HG03060 (cell line): ENCODE measurements at regions not wholly inside any gene's neighbourhood (a gene's known extent, or its start where the extent isn't known, plus 50 kb on each side); places are given as distances from the start of the nearest gene placed in this dataset.

Experiments used
- ATAC-seq: cut with Tn5 transposase; IDR thresholded peaks from one replicate; pipeline ENCODE4 v1.9.1; 2021; ENCODE audit warnings: low read depth, moderate number of reproducible peaks; ENCODE audit not compliant: unreplicated experiment

DNA sequence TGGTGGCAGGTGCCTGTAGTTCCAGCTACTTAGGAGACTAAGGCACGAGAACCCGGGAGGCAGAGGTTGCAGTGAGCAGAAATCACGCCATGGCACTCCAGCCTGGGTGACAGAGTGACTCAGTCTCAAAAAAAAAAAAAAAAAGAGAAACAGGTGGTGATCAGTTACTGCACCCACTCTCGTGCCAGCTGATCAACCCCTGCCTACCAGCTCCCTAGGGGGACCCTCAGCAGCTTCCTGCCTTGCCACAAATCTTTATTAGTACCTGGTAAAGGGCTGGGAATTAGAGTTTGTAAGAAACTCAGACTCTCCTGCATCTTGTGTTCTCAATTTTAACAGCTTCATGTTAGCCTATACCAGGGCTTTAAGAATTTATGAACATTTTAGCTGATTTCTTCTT is 914.9 kb downstream of the EFNA5 start:
- ATAC-seq = no peak

GRCh38 chr5:106755066-106755465 is 915.7 kb downstream of the EFNA5 start:
- ATAC-seq = no peak

- no peak for ATAC-seq
Observed at GRCh38 chr5:106749826-106750225, 920.9 kb downstream of the EFNA5 start.

GRCh38 chr5:106739127-106739526 is 931.6 kb downstream of the EFNA5 start:
- ATAC-seq = no peak

DNA sequence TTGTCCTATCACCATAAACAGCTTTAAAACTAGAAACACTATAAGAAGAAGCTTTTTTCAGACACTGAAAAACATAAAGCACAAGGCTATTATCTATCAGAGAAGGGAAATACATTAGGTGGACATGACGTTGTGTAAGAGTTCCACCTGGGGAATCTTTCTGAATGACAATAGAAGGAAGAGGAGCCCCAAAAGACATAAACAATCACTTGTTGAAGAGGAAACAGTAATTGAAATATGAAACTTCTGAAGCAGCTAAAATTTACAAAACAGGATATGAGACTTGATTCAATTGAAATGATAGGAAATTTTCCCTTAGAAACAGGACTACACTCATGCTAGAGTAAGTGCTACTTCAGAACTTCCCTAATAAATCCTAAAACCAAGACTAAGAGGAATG is 933.6 kb downstream of the EFNA5 start:
- no peak for ATAC-seq

DNA sequence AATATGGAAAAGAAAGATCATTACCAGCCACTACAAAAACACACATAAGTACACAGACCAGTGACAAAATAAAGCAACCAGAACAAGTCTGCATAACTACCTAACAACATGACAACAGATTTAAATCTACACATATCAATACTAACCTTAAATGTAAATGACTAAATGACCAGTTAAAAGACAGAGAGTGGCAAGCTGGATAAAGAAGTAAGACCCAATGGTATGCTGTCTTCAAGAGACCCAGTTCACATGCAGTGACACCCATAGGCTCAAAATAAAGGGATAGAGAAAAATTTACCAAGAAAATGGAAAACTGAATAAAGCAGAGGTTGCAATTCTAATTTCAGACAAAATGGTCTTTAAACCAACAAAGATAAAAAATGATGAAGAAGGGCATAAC is 938.1 kb downstream of the EFNA5 start:
- no peak for ATAC-seq

GRCh38 chr5:106730912-106731311 is 939.8 kb downstream of the EFNA5 start:
- no peak for ATAC-seq

DNA sequence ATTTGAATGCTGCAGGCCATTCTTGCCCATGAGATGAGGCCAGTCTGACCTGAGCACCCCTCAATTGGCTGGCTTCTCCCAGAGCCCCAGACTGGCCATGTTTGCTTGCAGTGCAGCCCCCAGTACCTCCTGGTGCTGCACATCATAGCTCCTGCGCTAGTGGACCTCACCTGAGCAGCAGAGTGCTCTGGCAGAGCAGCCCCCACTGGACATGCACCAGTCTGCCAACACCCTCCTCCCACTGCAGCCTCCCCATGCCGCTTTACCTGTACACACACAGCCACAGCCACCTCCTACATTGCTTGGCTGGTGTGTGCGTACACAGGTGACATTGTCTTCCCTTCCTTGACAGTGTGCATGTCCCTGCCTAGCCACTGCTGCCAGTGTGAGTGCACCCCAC is 940.2 kb downstream of the EFNA5 start:
- ATAC-seq = no peak

DNA sequence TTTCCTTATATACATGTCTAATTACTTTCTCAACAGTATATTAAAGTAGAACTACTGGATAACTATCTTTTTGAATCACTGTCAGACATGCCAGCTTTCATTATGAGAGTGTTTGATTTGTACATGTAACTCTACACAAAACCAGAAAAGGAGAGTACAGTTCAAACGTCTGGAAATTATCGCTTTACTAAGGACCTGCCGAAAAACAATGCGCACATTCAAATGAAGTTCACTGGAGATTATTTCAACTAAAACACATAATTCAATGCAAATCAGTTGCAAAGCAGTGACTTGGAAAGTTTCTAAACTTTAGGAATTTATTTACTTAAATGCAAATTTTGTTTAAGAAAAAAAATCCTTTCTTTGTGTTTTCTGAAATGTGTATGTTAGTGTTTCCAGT is 942.5 kb downstream of the EFNA5 start:
- no peak for ATAC-seq

- no peak for ATAC-seq
Observed at GRCh38 chr5:106727071-106727470, 943.7 kb downstream of the EFNA5 start.

GRCh38 chr5:106720367-106720766 is 950.4 kb downstream of the EFNA5 start:
- ATAC-seq = no peak

DNA sequence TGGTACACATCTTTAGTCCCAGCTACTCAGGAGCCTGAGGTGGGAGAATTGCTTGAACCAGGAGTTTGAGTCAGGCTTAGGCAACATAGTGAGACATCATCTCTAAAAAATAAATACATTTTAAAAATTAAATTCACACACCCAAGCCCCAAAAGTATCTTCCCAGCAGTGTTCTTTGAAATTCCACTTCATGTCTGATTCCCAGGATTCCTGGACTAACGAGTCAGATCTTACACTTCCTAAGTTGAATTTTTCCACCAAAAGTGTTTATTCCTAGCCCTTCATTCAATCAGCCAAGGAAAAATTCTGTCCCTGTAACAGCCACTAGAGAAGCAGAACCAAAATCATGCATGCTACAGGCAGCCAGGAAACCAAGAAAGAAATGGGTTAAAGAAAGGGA is 970.9 kb downstream of the EFNA5 start:
- ATAC-seq = no peak

DNA sequence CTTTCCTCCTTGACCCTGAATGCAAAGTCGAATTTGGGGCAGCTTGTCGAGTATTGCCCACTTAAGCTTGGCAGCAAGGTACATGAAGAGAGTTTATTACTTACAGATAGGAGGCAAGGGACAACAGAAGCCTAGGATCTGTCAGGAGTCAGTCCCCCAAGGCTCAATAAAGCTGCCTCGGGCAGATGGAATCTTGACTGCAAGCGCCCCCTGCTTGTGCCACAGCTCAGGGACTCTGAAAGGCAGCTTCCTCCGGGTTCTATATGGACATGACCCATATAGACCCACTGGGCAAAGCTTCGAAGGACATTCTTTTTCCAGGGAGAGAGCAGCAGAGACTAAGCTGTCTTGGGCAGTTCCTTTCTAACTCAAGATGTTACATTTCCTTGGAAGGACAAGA is 971.5 kb downstream of the EFNA5 start:
- no peak for ATAC-seq

GRCh38 chr5:106698169-106698568 is 972.6 kb downstream of the EFNA5 start:
- no peak for ATAC-seq

- no peak for ATAC-seq
Observed at GRCh38 chr5:106691701-106692100, 979.0 kb downstream of the EFNA5 start.

- ATAC-seq = no peak
Observed at GRCh38 chr5:106690585-106690984, 980.2 kb downstream of the EFNA5 start.

DNA sequence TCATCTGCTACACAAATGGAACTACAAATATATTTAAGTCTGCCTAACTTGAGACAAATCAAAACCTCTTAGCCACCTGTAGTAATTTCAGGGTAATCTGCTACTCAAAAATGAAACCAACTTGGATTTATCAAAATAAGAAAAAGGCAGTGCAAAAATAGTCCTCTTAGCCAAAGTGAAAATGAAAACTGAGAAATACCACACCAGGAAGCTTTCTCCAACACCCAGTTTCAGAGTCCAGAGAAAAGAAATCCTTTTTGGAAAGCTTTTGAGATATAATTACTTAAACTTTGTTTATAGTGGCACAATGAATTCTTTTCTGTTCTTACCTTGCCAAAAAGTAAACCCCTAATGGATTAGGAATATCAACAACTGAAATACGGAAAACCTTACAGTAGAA is 990.4 kb downstream of the EFNA5 start:
- ATAC-seq = no peak

GRCh38 chr5:106677057-106677456 is 993.7 kb downstream of the EFNA5 start:
- ATAC-seq = no peak

GRCh38 chr5:106675687-106676086 is 995.0 kb downstream of the EFNA5 start:
- ATAC-seq = no peak

GRCh38 chr5:106673941-106674340 is 996.8 kb downstream of the EFNA5 start:
- ATAC-seq = no peak

DNA sequence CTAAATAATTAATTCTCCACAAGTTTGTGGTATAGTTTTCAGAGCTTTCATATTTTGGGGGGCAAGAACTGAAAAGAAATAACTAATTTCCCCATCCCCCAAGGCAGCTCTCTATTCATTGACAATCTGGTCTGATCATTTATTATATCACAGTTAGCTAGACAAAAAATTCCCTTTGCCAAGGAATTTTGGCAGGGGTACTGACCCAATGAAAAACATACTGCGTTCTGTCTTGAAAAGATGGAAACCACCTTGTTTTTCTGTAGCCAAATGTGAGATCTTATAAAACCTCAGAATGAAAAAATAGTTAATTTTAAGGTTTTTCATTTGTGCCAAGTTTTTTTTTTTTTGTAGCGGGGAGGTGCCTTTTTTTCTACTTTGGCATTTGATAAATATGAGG is 1008.9 kb downstream of the EFNA5 start:
- ATAC-seq = no peak

DNA sequence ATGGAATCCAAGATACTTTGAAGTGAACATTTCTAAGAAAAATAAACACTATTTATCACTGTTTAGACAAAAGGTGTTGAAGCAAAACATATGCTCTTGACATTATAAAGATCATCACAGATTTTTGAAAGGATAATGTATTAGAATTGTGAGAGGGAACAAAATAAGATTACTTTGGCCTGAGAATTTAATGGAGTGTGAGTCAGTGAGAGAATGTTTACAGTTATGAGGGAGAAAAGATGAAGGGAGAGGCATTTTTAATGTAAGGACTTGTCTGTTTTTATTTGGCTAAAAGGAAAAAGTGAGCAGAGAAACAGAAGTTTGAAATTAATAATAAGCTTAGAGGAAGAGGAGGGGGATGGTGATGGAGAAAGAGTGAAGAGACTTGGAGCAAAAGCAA is 1010.1 kb downstream of the EFNA5 start:
- no peak for ATAC-seq

DNA sequence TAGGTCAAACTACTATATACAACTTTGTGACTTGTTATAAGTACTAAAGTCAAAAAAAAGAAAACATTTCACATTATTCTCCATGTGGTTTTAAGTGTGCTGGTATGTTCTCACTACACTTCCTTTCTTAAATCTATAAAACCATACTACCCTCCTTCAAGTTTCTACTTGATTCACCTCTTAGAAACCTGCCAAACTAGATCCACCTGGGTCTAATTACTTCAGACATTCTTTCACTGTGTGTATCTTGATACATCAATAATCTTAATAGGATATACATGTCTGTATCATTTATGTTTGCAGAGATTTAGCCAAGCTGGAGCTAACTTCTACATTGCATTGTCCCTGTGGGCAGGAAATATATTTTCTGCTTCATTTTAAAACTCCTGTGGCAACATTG is 1012.6 kb downstream of the EFNA5 start:
- no peak for ATAC-seq

DNA sequence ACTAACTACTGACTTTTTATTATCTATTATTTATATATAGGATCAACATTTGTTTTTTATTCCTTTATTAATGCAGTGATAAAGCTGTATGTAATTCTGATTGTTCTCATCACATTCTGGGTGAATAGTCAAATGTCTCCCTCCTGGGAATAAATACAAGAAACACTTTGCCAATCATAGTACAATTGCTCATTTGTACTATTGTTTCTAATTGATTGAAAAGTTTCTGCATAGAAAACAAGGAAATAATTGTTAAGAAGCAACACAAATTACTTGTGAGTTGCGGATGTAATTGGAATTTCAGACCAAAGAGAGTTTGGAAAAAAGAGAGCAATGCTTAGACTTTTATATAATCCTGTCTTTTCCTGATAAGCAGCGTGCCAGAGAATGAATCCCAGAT is 1013.9 kb downstream of the EFNA5 start:
- ATAC-seq = no peak
